OCI-LY1 (cell line): ENCODE measurements at regions not wholly inside any gene's neighbourhood (a gene's known extent, or its start where the extent isn't known, plus 50 kb on each side); places are given as distances from the start of the nearest gene placed in this dataset.

ENCODE experiments used
- CTCF ChIP-seq: fragments of 200-600 bp; sonication (generic), shearing (Covaris generic); IDR thresholded peaks from 2 replicates; pipeline ENCODE4 v1.5.1; 2017; ENCODE audit warnings: mild to moderate bottlenecking, antibody characterized with exemption, low read length, moderate library complexity, mixed read lengths
- EZH2 ChIP-seq: fragments of 200-600 bp; sonication (generic), shearing (Covaris generic); IDR thresholded peaks from 2 replicates; pipeline ENCODE4 v1.8.0; 2017; ENCODE audit warnings: borderline replicate concordance, mixed run types, mild to moderate bottlenecking, antibody characterized with exemption, low read length, moderate library complexity, mixed read lengths

- TF ChIP-seq CTCF (no peak), EZH2 (no peak)
These were observed 117.3 kb upstream of the PALS2 start for GRCh38 chr7:24455813-24456525.
